ENCODE measurements at regions not wholly inside any gene's neighbourhood (a gene's known extent, or its start where the extent isn't known, plus 50 kb on each side); places are given as distances from the start of the nearest gene placed in this dataset.
"Not testable (repeated sequence)": the region's sequence is repeated elsewhere in the genome, so short reads cannot be mapped to it uniquely, and the experiment has no call there.

- DNase-seq (ENCODE audit: low read depth): no peak
These were observed 53.7 kb upstream of the OTOGL start for GRCh38 chr12:80045594-80045993.

GRCh38 chr12:80044694-80045046, 54.7 kb upstream of the OTOGL start:
- peak; percentile 89 for DNase-seq (ENCODE audit: low read depth)

GRCh38 chr12:80041692-80042091, 57.6 kb upstream of the OTOGL start:
- no peak for DNase-seq (ENCODE audit: low read depth)

- DNase-seq (ENCODE audit: low read depth): no peak
These were observed 58.3 kb upstream of the OTOGL start for GRCh38 chr12:80041071-80041470.

GRCh38 chr12:80040075-80040738, 59.1 kb upstream of the OTOGL start:
- DNase-seq (ENCODE audit: low read depth): no peak

- no peak for DNase-seq (ENCODE audit: low read depth)
These were observed 61.2 kb upstream of the OTOGL start for GRCh38 chr12:80038062-80038560.

GRCh38 chr12:80033448-80033847, 65.9 kb upstream of the OTOGL start:
- peak; percentile 92 for DNase-seq (ENCODE audit: low read depth)

- no peak for DNase-seq (ENCODE audit: low read depth)
These were observed 66.4 kb upstream of the OTOGL start for GRCh38 chr12:80032946-80033345.

- DNase-seq (ENCODE audit: low read depth): no peak
These were observed 68.1 kb upstream of the OTOGL start for GRCh38 chr12:80031229-80031628.

GRCh38 chr12:80025638-80026037, 73.7 kb upstream of the OTOGL start:
- DNase-seq (ENCODE audit: low read depth): no peak

GRCh38 chr12:80019691-80020090, 79.6 kb upstream of the OTOGL start:
- DNase-seq (ENCODE audit: low read depth): no peak

- DNase-seq (ENCODE audit: low read depth): no peak
These were observed 81.2 kb upstream of the OTOGL start for GRCh38 chr12:80018119-80018518.

- DNase-seq (ENCODE audit: low read depth): no peak
These were observed 82.0 kb upstream of the OTOGL start for GRCh38 chr12:80017261-80017870.

GRCh38 chr12:80016684-80017083, 81.8 kb upstream of the PPP1R12A start:
- no peak for DNase-seq (ENCODE audit: low read depth)

- no peak for DNase-seq (ENCODE audit: low read depth)
These were observed 80.8 kb upstream of the PPP1R12A start for GRCh38 chr12:80015660-80016059.

GRCh38 chr12:80003744-80004143, 68.8 kb upstream of the PPP1R12A start:
- not testable (repeated sequence) for DNase-seq (ENCODE audit: low read depth)

GRCh38 chr12:80001562-80001961, 66.7 kb upstream of the PPP1R12A start:
- DNase-seq (ENCODE audit: low read depth): no peak

GRCh38 chr12:80000831-80001230, 65.9 kb upstream of the PPP1R12A start:
- DNase-seq (ENCODE audit: low read depth): no peak

GRCh38 chr12:79998554-79998953, 63.7 kb upstream of the PPP1R12A start:
- DNase-seq (ENCODE audit: low read depth): no peak

GRCh38 chr12:79997096-79997791, 62.3 kb upstream of the PPP1R12A start:
- DNase-seq (ENCODE audit: low read depth): no peak

- not testable (repeated sequence) for DNase-seq (ENCODE audit: low read depth)
These were observed 60.6 kb upstream of the PPP1R12A start for GRCh38 chr12:79995385-79996084.

GRCh38 chr12:79993106-79993862, 58.4 kb upstream of the PPP1R12A start:
- DNase-seq (ENCODE audit: low read depth): no peak
